Naive thymus-derived CD4-positive, alpha-beta T cell (primary cell): ENCODE measurements at regions not wholly inside any gene's neighbourhood (a gene's known extent, or its start where the extent isn't known, plus 50 kb on each side); places are given as distances from the start of the nearest gene placed in this dataset.

Experiments
- ATAC-seq: fragments of 150-1000 bp; cut with Tn5 transposase; 2 replicates; pipeline ENCODE4 v1.10.0; 2021; ENCODE audit warnings: mild to moderate bottlenecking, moderate library complexity
- CTCF ChIA-PET: fragments of 350-600 bp; sonication (Branson Sonifier 250); formaldehyde crosslinking; loops from one replicate; lab custom pipeline; 2021; ENCODE audit warnings: antibody characterized with exemption; lab: Charles Lee
- POLR2A ChIA-PET: fragments of 350-600 bp; sonication (Branson Sonifier 250); formaldehyde crosslinking; loops from one replicate; lab custom pipeline; 2021; ENCODE audit warnings: antibody characterized with exemption, inconsistent platforms; lab: Charles Lee
- DNase-seq, 9 donors: peaks; one replicate each; pipeline versions ENCODE4 v3.0.0 to v3.0.0-alpha.2; 2020 to 2022; ENCODE audit warnings: mixed read lengths in 1 of 9
- H3K27ac ChIP-seq: one replicate; pipeline ENCODE4 v1.7.0; 2013; ENCODE audit warnings: mild to moderate bottlenecking, low read depth, low read length, moderate library complexity
- H3K27me3 ChIP-seq, 2 donors: one replicate each; pipeline ENCODE4 v1.7.0; 2013; ENCODE audit warnings: low read length in 2 of 2, mild to moderate bottlenecking in 2 of 2, moderate library complexity in 2 of 2; ENCODE audit not compliant: control insufficient read depth in 2 of 2, insufficient read depth in 2 of 2
- H3K36me3 ChIP-seq, 3 experiments: 1 replicate in 2 of 3; 2 replicates in 1 of 3; pipeline ENCODE4 v1.7.0; 2013; ENCODE audit warnings: low read length in 3 of 3, mild to moderate bottlenecking in 3 of 3, moderate library complexity in 1 of 3; ENCODE audit not compliant: insufficient read depth in 3 of 3, control insufficient read depth in 2 of 3
- H3K4me1 ChIP-seq, 2 donors: one replicate each; pipeline ENCODE4 v1.7.0; 2013; ENCODE audit warnings: low read length in 2 of 2, mild to moderate bottlenecking in 2 of 2, moderate library complexity in 1 of 2; ENCODE audit not compliant: control insufficient read depth in 2 of 2, insufficient read depth in 2 of 2
- H3K4me3 ChIP-seq: 2 replicates; pipeline ENCODE4 v1.7.0; 2013; ENCODE audit warnings: mild to moderate bottlenecking, low read length
- H3K9me3 ChIP-seq, 3 experiments: 1 replicate in 2 of 3; 2 replicates in 1 of 3; pipeline ENCODE4 v1.7.0; 2013; ENCODE audit warnings: low read length in 3 of 3; ENCODE audit not compliant: control insufficient read depth in 2 of 3
- H3K27ac Mint-ChIP-seq, 9 donors: one replicate each; pipeline ENCODE4 v1.8.0; 2020 to 2022; ENCODE audit warnings: mixed read lengths in 9 of 9, mild to moderate bottlenecking in 8 of 9, moderate library complexity in 5 of 9, inconsistent platforms in 2 of 9
- H3K27me3 Mint-ChIP-seq, 5 donors: one replicate each; pipeline ENCODE4 v1.8.0; 2021 to 2022; ENCODE audit warnings: mixed read lengths in 5 of 5, mild to moderate bottlenecking in 1 of 5
- H3K36me3 Mint-ChIP-seq, 5 donors: one replicate each; pipeline ENCODE4 v1.8.0; 2020 to 2022; ENCODE audit warnings: mixed read lengths in 5 of 5, mild to moderate bottlenecking in 3 of 5, inconsistent platforms in 1 of 5
- H3K4me1 Mint-ChIP-seq, 7 donors: one replicate each; pipeline ENCODE4 v1.8.0; 2020 to 2022; ENCODE audit warnings: mixed read lengths in 7 of 7, mild to moderate bottlenecking in 3 of 7, inconsistent platforms in 1 of 7
- H3K4me3 Mint-ChIP-seq, 10 donors: one replicate each; pipeline ENCODE4 v1.8.0; 2020 to 2022; ENCODE audit warnings: mild to moderate bottlenecking in 10 of 10, mixed read lengths in 10 of 10, moderate library complexity in 6 of 10, inconsistent platforms in 2 of 10
- H3K9me3 Mint-ChIP-seq, 11 donors: one replicate each; pipeline ENCODE4 v1.8.0; 2020 to 2022; ENCODE audit warnings: mixed read lengths in 11 of 11, mild to moderate bottlenecking in 4 of 11, inconsistent platforms in 1 of 11, moderate library complexity in 1 of 11
- intact Hi-C, 2 donors: fragments of 100-400 bp; cut with micrococcal nuclease; formaldehyde crosslinking; loops; one replicate each; pipeline ENCODE4 v1.15.1; 2023

DNA sequence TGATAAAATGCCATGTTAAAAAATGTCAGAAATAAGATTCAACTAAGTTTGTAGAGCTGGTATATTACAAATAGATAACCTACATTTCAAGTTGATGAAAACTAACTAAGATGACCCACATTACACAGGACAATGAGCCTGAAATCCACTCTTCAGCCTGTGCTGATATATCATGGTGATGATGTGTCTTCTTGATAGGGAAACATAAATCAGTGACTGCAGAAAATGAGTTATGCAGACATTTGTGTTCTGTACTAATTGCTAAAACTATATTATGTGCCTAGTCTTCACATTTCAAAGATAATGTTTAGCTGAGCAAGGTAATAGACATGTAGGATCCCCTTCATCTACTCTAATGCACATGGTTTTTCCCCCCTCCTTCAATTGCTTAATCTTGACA lies 331.6 kb upstream of the F9 start:
- ATAC-seq: no peak
- peaks cover 0 to 5% (median 0%) of the 10 kb centered on the region in 7 donors for H3K4me1 Mint-ChIP-seq
- ChIA-PET CTCF (no interaction called here), POLR2A (no interaction called here)
- Histone ChIP-seq H3K27ac (no peak overlapping the region), H3K36me3 (no peaks in the 10 kb centered on the region), H3K4me3 (no peak overlapping the region), H3K4me1 (no peaks in the 10 kb centered on the region), H3K9me3 (no peaks in the 10 kb centered on the region), H3K27me3 (no peaks in the 10 kb centered on the region)
- H3K27ac Mint-ChIP-seq: no peak overlapping the region
- intact Hi-C loops: no loop called here
- no peak overlapping the region for H3K4me3 Mint-ChIP-seq
- peaks cover 0 to 2% (median 0%) of the 10 kb centered on the region in 11 donors for H3K9me3 Mint-ChIP-seq
- peaks cover 28 to 40% (median 38%) of the 10 kb centered on the region in 5 donors for H3K27me3 Mint-ChIP-seq
- no peaks in the 10 kb centered on the region for H3K36me3 Mint-ChIP-seq
- no peak for DNase-seq

DNA sequence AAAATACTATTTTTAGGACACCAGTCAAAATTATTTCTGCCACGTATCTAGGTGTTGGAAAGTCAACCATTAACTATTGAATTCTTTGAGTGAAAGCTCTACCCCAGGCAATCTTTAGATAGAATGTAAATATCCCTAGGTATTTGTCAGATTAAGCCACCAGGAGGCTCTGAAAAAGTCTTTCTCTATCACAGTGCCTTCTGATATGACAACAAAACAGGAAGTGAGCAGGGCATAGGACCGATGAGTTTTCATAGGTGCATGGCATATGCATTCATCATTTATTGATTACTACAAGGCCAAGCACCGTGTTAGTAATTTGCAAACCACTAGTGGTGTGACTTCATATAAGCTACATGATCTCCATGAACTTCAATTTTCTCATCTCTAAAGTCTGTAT lies 333.6 kb upstream of the F9 start:
- Histone ChIP-seq H3K4me3 (no peak overlapping the region), H3K27me3 (no peaks in the 10 kb centered on the region), H3K36me3 (no peaks in the 10 kb centered on the region), H3K9me3 (no peaks in the 10 kb centered on the region), H3K4me1 (no peaks in the 10 kb centered on the region), H3K27ac (no peak overlapping the region)
- H3K4me3 Mint-ChIP-seq: no peak overlapping the region
- intact Hi-C loops: no loop called here
- peaks cover 31 to 49% (median 35%) of the 10 kb centered on the region in 5 donors for H3K27me3 Mint-ChIP-seq
- H3K36me3 Mint-ChIP-seq: no peaks in the 10 kb centered on the region
- ChIA-PET CTCF (no interaction called here), POLR2A (no interaction called here)
- H3K9me3 Mint-ChIP-seq: peaks cover 0 to 2% (median 0%) of the 10 kb centered on the region in 11 donors
- no peak for DNase-seq
- H3K4me1 Mint-ChIP-seq: peaks cover 0 to 5% (median 0%) of the 10 kb centered on the region in 7 donors
- no peak overlapping the region for H3K27ac Mint-ChIP-seq
- ATAC-seq: no peak

DNA sequence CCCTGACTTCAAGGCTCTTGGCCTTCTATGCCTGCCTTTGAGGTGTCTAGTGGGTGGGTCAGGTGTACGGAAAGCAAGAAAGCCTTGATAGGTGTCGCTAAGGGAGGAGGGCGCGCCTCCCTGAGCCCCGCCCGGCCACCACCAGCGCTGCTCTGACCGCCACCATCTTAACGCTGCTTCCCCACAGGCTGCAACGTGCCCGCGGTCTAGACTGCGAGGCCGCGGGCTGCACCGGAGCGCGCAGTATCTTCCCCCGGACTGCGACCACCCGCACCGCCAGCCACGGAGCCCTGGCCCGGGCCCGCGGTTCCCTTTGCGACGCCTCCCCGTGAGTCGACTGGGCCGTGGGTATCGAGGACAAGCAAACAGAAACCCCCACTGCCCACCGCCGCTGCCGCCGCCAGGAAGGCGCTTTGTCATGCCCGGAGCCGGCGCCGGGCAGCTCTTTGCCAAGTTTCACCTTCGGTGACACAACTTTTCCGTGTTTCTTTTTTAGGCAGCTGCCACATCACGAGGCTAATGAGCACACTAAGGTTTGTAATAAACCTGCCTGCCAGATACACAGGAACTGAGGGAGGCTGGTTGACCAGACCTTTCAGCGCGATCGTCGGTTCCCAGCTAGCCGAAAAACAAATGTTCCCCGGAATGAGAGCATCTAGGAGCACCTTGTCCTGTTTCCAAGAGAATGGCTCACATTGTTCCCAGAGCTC lies 335.8 kb upstream of the F9 start:
- Histone ChIP-seq H3K27ac (no peak overlapping the region), H3K27me3 (no peaks in the 10 kb centered on the region), H3K9me3 (no peaks in the 10 kb centered on the region), H3K36me3 (no peaks in the 10 kb centered on the region), H3K4me1 (no peaks in the 10 kb centered on the region), H3K4me3 (no peak overlapping the region)
- ATAC-seq (no peak), DNase-seq (no peak)
- Mint-ChIP-seq H3K27me3 (peaks cover 24 to 45% (median 30%) of the 10 kb centered on the region in 5 donors), H3K36me3 (no peaks in the 10 kb centered on the region), H3K4me1 (peaks cover 0 to 5% (median 0%) of the 10 kb centered on the region in 7 donors), H3K27ac (no peak overlapping the region), H3K9me3 (peaks cover 0 to 2% (median 0%) of the 10 kb centered on the region in 11 donors), H3K4me3 (peak overlapping the region in 4 of 10 donors; percentile 7 to 43 (median 41))
- CTCF ChIA-PET: no interaction called here
- POLR2A ChIA-PET: no interaction called here
- intact Hi-C loops: no loop called here

DNA sequence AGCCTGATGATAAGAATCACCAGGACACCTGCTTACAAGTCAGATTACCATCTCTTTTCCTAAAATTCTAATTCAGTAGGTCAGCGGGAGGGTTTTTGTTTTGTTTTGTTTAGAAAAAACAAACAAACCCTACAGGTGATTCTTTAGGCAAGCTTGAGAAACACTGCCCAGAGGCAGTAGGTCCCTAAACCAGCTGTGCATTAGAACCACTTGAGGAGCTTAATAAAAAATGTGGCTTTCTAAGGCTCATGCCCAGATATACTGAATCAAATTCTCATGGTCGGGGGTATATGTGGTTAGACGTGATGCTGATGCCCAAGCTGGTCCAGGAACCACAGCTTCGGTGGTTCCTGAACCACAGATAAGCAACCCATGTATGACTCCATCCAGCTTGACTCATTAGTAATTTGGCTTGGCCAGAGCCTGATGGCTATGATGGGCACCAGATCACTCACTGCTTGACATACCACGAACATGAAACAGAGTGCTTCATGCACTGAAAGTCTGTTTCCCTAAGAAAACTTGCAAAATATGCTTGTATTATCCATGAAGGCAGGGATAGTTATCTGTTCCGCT lies 338.1 kb upstream of the F9 start:
- Histone ChIP-seq H3K27ac (no peak overlapping the region), H3K9me3 (no peaks in the 10 kb centered on the region), H3K27me3 (no peaks in the 10 kb centered on the region), H3K4me3 (no peak overlapping the region), H3K4me1 (no peaks in the 10 kb centered on the region), H3K36me3 (no peaks in the 10 kb centered on the region)
- CTCF ChIA-PET: no interaction called here
- POLR2A ChIA-PET: no interaction called here
- Mint-ChIP-seq H3K36me3 (no peaks in the 10 kb centered on the region), H3K27ac (no peak overlapping the region), H3K4me1 (peaks cover 0 to 5% (median 0%) of the 10 kb centered on the region in 7 donors), H3K27me3 (peaks cover 14 to 33% (median 28%) of the 10 kb centered on the region in 5 donors), H3K9me3 (peaks cover 0 to under 1% (median 0%) of the 10 kb centered on the region in 11 donors), H3K4me3 (no peak overlapping the region)
- intact Hi-C loops: no loop called here
- ATAC-seq (no peak), DNase-seq (no peak)

DNA sequence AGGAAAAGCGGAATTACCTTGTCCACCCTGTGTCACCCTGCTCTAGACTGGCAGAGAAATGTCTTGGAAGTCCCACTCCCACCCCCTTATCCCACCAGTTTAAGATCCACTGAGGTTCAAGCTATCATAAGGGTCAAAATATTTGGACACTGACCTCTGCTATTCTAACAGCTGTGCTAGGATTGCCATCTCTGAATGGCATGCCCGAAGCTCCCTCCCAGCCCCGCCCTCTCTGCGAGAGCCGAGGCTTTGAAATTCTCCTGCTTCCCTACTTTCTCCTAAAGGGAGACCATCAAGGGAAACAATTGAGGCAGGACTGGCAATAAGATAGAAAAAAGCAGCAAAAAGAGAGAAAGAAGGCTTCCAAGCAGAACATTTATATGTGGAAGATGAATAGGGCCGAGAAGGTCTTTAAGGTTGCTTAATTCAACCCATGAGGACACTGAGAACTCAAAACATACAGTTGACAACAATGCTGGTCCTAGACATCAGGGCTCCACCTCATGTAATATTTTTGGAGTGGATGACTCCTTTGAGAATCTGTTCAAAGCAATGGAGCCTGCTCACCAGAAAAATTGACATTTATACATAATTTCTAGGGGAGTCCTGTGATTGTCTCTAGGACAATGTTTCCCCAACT lies 338.7 kb upstream of the F9 start:
- H3K4me3 Mint-ChIP-seq: no peak overlapping the region
- H3K27ac Mint-ChIP-seq: no peak overlapping the region
- H3K4me3 ChIP-seq: no peak overlapping the region
- H3K4me1 Mint-ChIP-seq: peaks cover 0 to 5% (median 0%) of the 10 kb centered on the region in 7 donors
- no peak overlapping the region for H3K27ac ChIP-seq
- H3K27me3 ChIP-seq: no peaks in the 10 kb centered on the region
- H3K9me3 Mint-ChIP-seq: no peaks in the 10 kb centered on the region
- no peaks in the 10 kb centered on the region for H3K36me3 Mint-ChIP-seq
- no peak for ATAC-seq
- intact Hi-C loops: no loop called here
- H3K9me3 ChIP-seq: no peaks in the 10 kb centered on the region
- peaks cover 11 to 29% (median 26%) of the 10 kb centered on the region in 5 donors for H3K27me3 Mint-ChIP-seq
- no peaks in the 10 kb centered on the region for H3K4me1 ChIP-seq
- CTCF ChIA-PET: no interaction called here
- H3K36me3 ChIP-seq: no peaks in the 10 kb centered on the region
- POLR2A ChIA-PET: no interaction called here
- no peak for DNase-seq

DNA sequence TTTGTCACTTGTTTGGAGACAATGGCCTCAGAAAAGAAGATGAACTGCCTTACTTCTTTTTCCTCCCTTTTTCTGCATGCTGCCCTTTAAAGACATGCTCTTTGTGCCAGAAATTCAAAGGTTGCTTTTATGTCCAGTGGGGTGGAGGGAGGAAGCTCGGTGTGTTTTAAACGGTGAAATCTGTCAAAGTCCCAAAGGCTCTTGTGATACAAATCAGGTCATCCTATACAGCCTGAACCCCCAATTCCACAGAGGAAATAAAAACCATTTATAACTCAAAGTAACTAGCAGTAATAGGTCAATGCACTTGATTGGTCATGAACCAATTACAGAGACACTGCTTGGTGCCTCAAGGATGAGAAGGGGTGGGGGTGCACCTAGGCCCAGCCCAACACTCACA lies 339.3 kb upstream of the F9 start:
- Mint-ChIP-seq H3K27ac (no peak overlapping the region), H3K4me3 (no peak overlapping the region), H3K4me1 (peaks cover 0 to 5% (median 0%) of the 10 kb centered on the region in 7 donors), H3K27me3 (peaks cover 11 to 32% (median 22%) of the 10 kb centered on the region in 5 donors), H3K36me3 (no peaks in the 10 kb centered on the region), H3K9me3 (peaks cover 0 to 2% (median 0%) of the 10 kb centered on the region in 11 donors)
- POLR2A ChIA-PET: no interaction called here
- no peaks in the 10 kb centered on the region for H3K36me3 ChIP-seq
- no peak overlapping the region for H3K4me3 ChIP-seq
- no peak overlapping the region for H3K27ac ChIP-seq
- no peaks in the 10 kb centered on the region for H3K9me3 ChIP-seq
- CTCF ChIA-PET: no interaction called here
- H3K4me1 ChIP-seq: no peaks in the 10 kb centered on the region
- ATAC-seq (no peak), DNase-seq (no peak)
- no peaks in the 10 kb centered on the region for H3K27me3 ChIP-seq
- intact Hi-C loops: no loop called here
